Mucosa of stomach (tissue), 1 donor: ENCODE measurements at regions not wholly inside any gene's neighbourhood (a gene's known extent, or its start where the extent isn't known, plus 50 kb on each side); places are given as distances from the start of the nearest gene placed in this dataset.

Experiments used
- H3K27me3 ChIP-seq: one replicate; pipeline ENCODE4 v1.7.0; 2013; ENCODE audit warnings: mild to moderate bottlenecking, low read length; ENCODE audit not compliant: control insufficient read depth, insufficient read depth
- H3K36me3 ChIP-seq: one replicate; pipeline ENCODE4 v1.7.0; 2013; ENCODE audit warnings: low read length; ENCODE audit not compliant: control insufficient read depth, insufficient read depth
- H3K4me1 ChIP-seq: one replicate; pipeline ENCODE4 v1.7.0; 2013; ENCODE audit warnings: mild to moderate bottlenecking, low read length; ENCODE audit not compliant: control insufficient read depth, insufficient read depth
- H3K4me3 ChIP-seq: one replicate; pipeline ENCODE4 v1.7.0; 2013; ENCODE audit warnings: low read length
- H3K9ac ChIP-seq: one replicate; pipeline ENCODE4 v1.7.0; 2013; ENCODE audit warnings: mild to moderate bottlenecking, low read length, moderate library complexity
- H3K9me3 ChIP-seq: one replicate; pipeline ENCODE4 v1.7.0; 2013; ENCODE audit warnings: mild to moderate bottlenecking, low read length, moderate library complexity; ENCODE audit not compliant: control insufficient read depth
- donor health status: Pancreatic carcinoma.

DNA sequence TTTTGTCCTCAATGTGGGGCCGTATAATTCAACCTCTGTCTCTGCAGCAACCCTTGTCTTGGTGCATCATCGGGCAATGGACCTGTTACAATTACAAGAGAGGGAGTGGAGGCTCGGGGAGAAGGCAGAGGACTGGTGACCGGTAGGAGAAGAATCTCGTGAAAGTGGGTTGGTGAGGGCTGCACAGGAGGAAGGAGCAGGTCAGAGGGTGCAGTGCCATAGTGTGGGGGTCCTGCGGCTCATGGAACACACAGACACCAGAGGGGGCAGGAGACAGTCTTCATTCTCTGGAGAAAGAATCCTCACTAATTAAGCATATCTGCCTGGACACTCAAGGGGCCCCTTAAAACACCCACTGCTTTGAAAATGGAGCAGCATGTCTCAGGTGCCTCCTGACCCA is 174.7 kb upstream of the B3GAT1 start:
- Histone ChIP-seq H3K9ac (no peak overlapping the region), H3K9me3 (no peaks in the 10 kb centered on the region), H3K27me3 (peaks cover 5% of the 10 kb centered on the region), H3K4me3 (no peak overlapping the region), H3K36me3 (no peaks in the 10 kb centered on the region), H3K4me1 (no peaks in the 10 kb centered on the region)

DNA sequence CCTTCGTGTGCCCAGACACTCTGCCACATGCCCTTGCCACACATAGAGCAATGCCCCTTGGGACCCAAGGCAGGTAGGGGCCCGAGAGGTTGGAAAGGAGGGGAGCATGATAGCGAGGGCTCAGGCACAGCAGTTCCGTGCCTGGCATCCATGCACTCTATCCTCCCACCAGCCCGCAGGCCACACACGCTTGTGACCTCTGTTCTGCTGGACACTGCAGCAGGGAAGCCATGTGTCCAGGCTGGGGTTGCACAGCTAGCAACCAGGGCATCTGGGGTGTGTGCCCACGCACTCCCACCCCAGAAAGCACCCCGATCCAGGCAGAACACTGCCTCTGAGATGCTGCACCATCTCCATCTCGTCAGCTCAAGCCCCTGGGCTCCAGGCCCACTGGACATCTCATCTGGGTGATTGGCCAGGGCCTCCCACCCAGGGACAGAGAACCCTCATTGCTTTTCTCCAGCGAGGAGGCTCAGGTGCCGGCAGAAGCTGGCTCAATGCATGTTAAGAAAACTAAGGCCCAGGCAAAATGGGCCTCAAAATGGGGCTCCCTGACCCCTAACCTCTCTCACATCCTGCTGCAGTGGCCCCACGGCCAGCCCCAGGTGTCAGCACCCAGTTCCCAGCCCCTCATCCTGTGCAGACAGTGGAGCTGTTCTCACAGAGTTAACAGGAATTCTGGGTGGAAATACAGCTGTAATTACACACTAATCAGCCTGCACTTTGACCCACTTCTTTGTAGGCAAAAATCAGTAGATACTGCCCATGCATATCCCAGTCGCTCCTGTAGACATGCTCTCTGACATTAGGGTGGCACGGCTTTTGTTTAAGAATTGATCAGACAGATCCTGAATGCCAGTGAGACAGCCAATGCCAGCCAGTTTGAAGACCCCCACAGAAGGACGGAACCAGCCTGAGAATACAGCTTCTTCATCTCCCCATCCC is 173.9 kb upstream of the B3GAT1 start:
- H3K36me3 ChIP-seq = no peaks in the 10 kb centered on the region
- no peak overlapping the region for H3K9ac ChIP-seq
- no peaks in the 10 kb centered on the region for H3K9me3 ChIP-seq
- H3K4me1 ChIP-seq = no peaks in the 10 kb centered on the region
- peaks cover 6% of the 10 kb centered on the region for H3K27me3 ChIP-seq
- no peak overlapping the region for H3K4me3 ChIP-seq

DNA sequence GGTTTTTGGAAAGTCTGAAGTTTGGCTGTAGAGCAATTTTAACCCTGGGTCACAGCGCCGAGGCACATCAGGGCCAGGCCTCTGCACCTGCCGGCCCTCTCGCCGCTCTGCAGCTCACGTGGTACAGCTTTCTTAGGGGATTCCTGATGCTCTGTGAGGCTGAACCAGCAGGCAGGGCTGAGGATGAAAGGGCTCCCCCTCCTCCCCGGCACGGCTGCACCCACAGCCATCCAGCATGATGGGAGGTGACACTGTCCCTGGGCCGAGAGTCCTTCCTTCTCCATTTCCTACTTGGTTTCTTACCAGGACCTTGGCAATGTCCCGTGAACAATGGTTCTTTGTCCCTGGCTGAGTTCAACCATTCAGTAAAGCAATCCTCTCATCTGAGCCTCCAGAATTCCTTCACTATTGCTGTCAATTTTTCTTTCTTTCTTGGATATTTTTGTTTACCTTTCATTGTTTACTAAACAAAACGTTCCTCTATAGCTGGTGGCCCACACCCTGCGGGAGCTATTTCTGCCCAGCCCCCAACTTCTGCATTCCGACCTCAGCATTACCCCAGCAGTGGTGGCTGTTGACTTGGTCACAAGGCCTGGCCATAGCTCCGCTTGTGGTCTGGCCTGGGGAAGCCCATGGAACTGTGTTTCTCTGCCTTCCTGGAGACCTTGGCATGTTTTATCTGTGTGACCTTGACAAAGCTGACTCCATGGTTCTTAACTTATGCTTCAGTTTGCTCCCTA is 172.8 kb upstream of the B3GAT1 start:
- H3K27me3 ChIP-seq = peaks cover 11% of the 10 kb centered on the region
- H3K36me3 ChIP-seq = no peaks in the 10 kb centered on the region

DNA sequence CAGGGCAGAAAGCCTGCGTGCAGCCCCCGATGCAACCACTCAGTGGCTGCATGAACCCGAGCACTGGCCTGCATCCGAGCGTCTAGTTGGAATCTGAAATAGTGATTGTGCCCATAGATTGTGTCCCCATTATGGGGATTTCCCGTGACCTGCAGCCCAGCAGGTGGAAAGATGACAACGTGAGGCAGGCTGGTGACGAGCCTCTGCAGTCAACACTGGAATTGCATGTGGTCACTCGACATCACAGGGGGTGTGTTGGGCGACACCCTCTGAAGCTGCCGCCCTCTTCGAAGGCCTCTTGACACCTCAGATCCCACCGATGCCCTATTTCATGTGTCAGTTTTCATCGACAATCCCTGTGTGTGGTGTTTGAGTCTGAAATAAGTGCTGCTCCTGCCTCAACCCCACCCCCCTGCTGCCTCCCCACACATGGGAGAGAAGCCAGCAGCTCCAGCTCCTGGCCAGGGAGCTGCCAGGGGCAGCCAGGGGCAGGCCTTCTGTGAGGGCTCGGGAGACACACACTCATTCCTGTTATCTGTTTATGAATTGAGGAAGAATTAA is 172.0 kb upstream of the B3GAT1 start:
- Histone ChIP-seq H3K9ac (no peak overlapping the region), H3K4me1 (no peaks in the 10 kb centered on the region), H3K36me3 (no peaks in the 10 kb centered on the region), H3K9me3 (no peaks in the 10 kb centered on the region), H3K27me3 (peaks cover 16% of the 10 kb centered on the region), H3K4me3 (no peak overlapping the region)

More for the DNA sequence above, 172.8 kb upstream of the B3GAT1 start:
- Histone ChIP-seq H3K4me3 (no peak overlapping the region), H3K9me3 (no peaks in the 10 kb centered on the region), H3K4me1 (no peaks in the 10 kb centered on the region), H3K9ac (no peak overlapping the region)

DNA sequence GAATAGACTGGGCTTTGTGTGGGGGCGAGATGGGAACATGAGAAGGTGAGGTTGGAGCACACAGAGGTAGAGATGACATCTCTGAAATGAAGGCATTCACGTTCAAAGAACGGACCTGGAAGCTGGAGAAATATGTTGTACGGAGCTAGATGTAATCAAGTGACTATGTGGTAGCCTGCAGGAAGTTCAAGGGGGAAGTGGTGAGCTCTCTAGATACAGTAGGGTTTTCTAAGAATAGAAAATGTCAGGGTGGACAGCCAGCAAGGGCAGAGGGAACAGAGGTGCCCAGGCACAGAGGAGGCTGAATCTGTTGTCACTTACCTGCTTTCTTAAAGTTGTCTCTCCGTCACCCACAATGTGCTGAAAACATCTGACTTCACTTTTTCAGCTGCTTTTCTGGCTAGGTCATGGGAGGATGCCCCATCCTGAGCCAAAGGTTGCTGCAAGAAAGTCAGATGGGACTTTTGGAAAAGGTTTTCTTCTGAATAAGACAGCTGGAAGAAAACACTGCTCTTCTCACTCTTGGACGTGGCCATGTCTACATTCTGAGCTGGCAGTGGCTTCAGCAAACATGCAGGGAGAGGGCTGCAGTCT is 171.5 kb upstream of the B3GAT1 start:
- no peak overlapping the region for H3K9ac ChIP-seq
- H3K4me3 ChIP-seq = no peak overlapping the region
- H3K9me3 ChIP-seq = no peaks in the 10 kb centered on the region

DNA sequence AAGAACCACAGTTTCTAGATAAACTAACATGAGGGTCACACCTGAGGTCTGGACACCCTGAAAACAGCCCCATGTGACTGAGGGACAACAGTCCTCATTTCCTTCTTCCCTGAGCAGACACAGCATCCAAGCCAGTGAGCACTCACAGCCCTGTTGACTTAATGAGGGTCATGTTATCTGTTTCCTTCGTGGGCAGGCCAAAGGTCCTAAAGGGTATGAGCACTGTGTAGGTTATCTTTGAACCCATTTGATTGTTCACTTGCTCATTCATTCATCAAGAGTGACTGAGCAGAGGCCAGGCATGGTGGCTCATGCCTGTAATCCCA is 170.7 kb upstream of the B3GAT1 start:
- Histone ChIP-seq H3K4me3 (no peak overlapping the region), H3K36me3 (no peaks in the 10 kb centered on the region), H3K9me3 (no peaks in the 10 kb centered on the region), H3K4me1 (no peaks in the 10 kb centered on the region), H3K27me3 (peaks cover 16% of the 10 kb centered on the region), H3K9ac (no peak overlapping the region)

More for the DNA sequence above, 171.5 kb upstream of the B3GAT1 start:
- Histone ChIP-seq H3K27me3 (peaks cover 16% of the 10 kb centered on the region), H3K4me1 (no peaks in the 10 kb centered on the region), H3K36me3 (no peaks in the 10 kb centered on the region)

DNA sequence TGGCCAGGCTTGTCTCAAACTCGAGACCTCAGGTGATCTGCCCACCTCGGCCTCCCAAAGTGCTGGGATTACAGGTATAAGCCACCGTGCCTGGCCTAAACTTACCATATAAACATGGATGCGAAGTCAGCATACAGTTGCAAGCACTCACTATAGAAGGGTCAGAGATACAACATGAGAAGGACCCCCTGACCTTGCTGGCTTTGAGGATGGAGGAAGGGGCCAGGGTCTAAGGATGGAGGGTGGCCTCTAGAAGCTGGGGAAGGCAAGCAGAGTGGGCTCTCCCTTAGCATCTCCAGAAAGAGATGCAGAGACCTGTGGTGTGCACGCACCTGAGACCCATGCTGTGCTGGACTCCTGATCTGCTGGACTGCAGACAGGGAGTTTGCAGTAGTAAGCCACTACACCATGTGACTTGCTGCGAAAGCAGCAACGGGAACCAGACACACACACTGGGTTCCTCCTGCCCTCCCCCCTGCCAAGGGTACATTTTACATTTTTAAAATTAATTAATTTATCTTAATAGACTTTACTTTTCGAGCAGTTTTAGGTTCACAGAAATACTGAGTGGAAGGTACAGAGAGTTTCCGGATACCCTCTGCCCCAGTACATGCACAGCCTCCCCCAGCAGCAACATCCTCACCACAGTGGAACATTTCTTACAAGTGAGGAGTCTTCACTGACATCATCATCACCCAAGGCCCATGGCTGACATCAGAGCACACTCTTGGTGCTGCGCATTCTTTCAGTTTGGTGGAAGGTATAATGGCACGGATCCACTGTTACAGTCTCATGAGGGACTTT is 170.1 kb upstream of the B3GAT1 start:
- no peaks in the 10 kb centered on the region for H3K9me3 ChIP-seq
- H3K27me3 ChIP-seq = peaks cover 16% of the 10 kb centered on the region
- no peaks in the 10 kb centered on the region for H3K36me3 ChIP-seq
- no peak overlapping the region for H3K4me3 ChIP-seq
- H3K4me1 ChIP-seq = no peaks in the 10 kb centered on the region
- no peak overlapping the region for H3K9ac ChIP-seq

DNA sequence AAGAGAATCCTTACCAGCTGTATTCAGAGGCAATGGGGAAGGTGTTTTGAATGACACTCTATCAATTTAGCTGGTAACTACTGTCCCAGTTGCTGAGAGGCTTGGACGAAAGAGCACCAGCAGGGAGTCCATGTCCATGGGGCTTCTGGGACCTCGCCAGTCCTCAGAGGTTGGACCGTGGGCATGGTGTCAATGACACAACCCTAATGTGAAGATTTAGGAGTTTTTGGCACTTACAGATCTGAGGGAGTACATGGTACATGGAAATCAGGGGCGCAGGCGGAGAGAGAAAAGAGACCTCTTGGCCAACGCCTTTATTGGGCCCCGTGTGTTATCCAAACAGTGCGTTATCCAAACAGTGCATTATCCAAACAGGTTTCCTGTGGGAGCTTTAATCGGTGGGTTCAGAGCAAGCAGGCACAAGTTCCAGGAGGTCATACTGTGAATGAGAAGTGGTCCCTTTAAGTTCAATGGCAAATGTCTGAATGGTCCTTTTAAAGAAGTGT is 169.1 kb upstream of the B3GAT1 start:
- no peak overlapping the region for H3K9ac ChIP-seq
- H3K4me1 ChIP-seq = no peaks in the 10 kb centered on the region
- no peak overlapping the region for H3K4me3 ChIP-seq
- peaks cover 12% of the 10 kb centered on the region for H3K27me3 ChIP-seq
- no peaks in the 10 kb centered on the region for H3K9me3 ChIP-seq
- no peaks in the 10 kb centered on the region for H3K36me3 ChIP-seq

DNA sequence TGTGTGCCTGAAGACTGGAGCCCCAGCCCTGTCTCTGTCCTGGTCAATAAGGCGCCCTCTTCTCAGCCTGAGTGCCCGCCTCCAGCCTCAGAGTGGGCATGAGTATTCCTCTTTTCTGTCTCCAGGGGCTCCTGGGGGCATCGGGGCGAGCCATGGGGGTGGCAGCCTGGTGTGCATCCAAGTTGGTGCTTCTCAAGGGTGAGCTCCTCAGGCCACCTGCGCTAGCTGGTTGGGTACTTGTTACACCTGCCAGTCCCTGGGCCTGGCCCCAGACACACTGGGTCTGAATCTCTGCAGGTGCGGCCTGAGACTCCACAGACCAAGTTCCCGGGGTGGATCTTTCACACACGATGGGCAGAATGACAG is 168.6 kb upstream of the B3GAT1 start:
- H3K36me3 ChIP-seq = no peaks in the 10 kb centered on the region
- H3K4me1 ChIP-seq = no peaks in the 10 kb centered on the region
- H3K4me3 ChIP-seq = no peak overlapping the region
- H3K27me3 ChIP-seq = peaks cover 12% of the 10 kb centered on the region
- H3K9me3 ChIP-seq = no peaks in the 10 kb centered on the region
- H3K9ac ChIP-seq = no peak overlapping the region

DNA sequence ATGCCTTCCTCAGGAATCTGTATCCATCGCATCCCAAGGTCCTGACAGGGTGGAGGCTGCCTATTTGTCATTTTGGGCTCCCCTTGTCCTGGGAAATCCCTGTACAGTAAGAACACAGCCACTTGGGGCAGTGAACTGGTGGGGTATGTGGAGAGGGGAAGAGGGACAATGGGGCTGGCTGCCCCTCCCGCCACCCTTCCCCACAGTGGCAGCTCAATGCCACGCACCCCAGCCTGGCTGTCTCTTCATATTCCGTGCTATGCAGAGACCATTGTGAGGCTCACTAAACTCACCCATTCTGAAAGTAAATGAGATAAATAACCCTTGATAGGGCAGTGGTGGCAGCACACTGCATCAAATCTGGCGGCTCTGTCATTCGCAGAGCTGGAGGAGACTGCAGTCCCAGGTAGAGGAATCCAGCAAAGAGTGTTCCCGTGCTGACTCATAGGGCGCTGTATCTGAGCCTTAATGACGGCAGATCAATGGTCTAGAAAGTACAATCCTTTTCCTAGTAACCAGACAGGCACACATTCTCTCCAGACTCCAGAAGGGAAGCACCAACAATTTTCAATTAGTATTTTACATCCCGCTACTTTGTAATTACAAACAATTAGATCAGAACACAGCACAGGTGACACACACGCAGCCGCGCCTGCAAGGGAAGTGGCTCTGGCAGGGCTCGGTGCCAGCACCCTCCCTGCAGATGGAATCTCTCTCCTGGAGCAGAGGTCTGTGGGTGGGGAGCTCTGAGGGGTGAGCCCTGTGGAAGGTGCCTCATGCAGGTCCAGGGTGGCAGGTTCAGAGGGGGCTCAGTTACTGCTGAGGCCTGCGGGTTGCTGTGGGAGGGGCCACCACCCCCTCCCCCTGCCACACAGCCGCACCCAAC is 167.9 kb upstream of the B3GAT1 start:
- H3K4me3 ChIP-seq = no peak overlapping the region
- H3K9ac ChIP-seq = no peak overlapping the region
- H3K9me3 ChIP-seq = no peaks in the 10 kb centered on the region
- peaks cover 12% of the 10 kb centered on the region for H3K27me3 ChIP-seq
- no peaks in the 10 kb centered on the region for H3K36me3 ChIP-seq
- H3K4me1 ChIP-seq = no peaks in the 10 kb centered on the region
